SU-DHL-6 (cell line): ENCODE measurements at regions not wholly inside any gene's neighbourhood (a gene's known extent, or its start where the extent isn't known, plus 50 kb on each side); places are given as distances from the start of the nearest gene placed in this dataset.

Source experiments
- EZH2phosphoT487 ChIP-seq: fragments of 200-600 bp; sonication (generic), shearing (Covaris generic); conservative IDR thresholded peaks from 2 replicates; pipeline ENCODE4 v1.6.1; 2018; ENCODE audit warnings: mild to moderate bottlenecking, antibody characterized with exemption, low read length, moderate library complexity, mixed read lengths
- TF ChIP-seq, protein P1 (sequence below): fragments of 200-600 bp; sonication (generic); IDR thresholded peaks from one replicate; pipeline ENCODE4 v1.5.1; 2017; ENCODE audit warnings: antibody characterized with exemption, mild to moderate bottlenecking, low read length, moderate library complexity; ENCODE audit not compliant: insufficient read depth, poor library complexity, severe bottlenecking

DNA sequence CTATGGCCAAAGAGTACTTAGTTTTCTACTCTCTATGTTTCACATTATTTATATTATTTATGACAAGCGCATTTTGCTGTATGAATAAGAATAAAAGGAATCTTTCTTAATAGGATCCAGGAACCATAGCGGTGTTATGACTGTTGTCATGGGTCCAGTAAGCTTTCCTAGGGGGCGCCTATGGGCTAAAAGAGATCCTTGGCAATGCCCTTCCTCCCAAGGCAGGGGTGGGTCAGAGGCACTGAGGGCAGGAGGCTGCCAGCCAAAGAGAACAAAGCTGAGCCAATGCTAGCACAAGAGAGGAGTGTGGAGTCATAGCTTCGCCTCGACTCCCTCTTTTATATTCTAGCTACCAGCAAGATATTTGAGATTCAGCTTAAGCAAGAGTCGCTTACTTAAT is 98.4 kb upstream of the GNAQ start:
- TF ChIP-seq, protein P1, sequence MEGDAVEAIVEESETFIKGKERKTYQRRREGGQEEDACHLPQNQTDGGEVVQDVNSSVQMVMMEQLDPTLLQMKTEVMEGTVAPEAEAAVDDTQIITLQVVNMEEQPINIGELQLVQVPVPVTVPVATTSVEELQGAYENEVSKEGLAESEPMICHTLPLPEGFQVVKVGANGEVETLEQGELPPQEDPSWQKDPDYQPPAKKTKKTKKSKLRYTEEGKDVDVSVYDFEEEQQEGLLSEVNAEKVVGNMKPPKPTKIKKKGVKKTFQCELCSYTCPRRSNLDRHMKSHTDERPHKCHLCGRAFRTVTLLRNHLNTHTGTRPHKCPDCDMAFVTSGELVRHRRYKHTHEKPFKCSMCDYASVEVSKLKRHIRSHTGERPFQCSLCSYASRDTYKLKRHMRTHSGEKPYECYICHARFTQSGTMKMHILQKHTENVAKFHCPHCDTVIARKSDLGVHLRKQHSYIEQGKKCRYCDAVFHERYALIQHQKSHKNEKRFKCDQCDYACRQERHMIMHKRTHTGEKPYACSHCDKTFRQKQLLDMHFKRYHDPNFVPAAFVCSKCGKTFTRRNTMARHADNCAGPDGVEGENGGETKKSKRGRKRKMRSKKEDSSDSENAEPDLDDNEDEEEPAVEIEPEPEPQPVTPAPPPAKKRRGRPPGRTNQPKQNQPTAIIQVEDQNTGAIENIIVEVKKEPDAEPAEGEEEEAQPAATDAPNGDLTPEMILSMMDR, result no peak
- no peak for TF ChIP-seq EZH2phosphoT487
